HCT116 (cell line): ENCODE measurements at regions not wholly inside any gene's neighbourhood (a gene's known extent, or its start where the extent isn't known, plus 50 kb on each side); places are given as distances from the start of the nearest gene placed in this dataset.

Experiments used
- ATAC-seq: fragments of 200-7000 bp; cut with Tn5 transposase; 2 replicates; pipeline ENCODE4 v1.9.1; 2020; ENCODE audit warnings: mild to moderate bottlenecking, moderate library complexity
- BruUV-seq: library from RNA; stranded (reverse); fragments of 400-500 nt; replicated peaks from 2 replicates; lab custom pipeline; 2021; lab: Mats Ljungman, UMichigan
- CTCF ChIA-PET: fragments of 300-600 bp; sonication (Branson Sonifier 250); formaldehyde crosslinking; loops from one replicate; lab custom pipeline; 2021; ENCODE audit warnings: antibody characterized with exemption; lab: Charles Lee
- POLR2A ChIA-PET: fragments of 300-600, 350-600 bp; sonication (Branson Sonifier 250); formaldehyde crosslinking; loops from one replicate; lab custom pipeline; 2021; ENCODE audit warnings: antibody characterized with exemption; lab: Charles Lee
- RAD21 ChIA-PET, 2 experiments: fragments of 300-600 bp; sonication (Branson Sonifier 250); formaldehyde crosslinking; loops; one replicate each; lab custom pipeline; 2023; ENCODE audit warnings: low total read pairs in 2 of 2; ENCODE audit not compliant: uncharacterized antibody in 2 of 2, unreplicated experiment in 2 of 2, low non-redundant PET in 1 of 2; lab: Charles Lee
- DNase-seq: peaks from one replicate; pipeline ENCODE4 v3.0.0-alpha.2; 2010; ENCODE audit warnings: low read depth, low spot score
- H2AFZ ChIP-seq: fragments of 200-600 bp; shearing (Covaris generic), sonication (generic); 2 replicates; pipeline ENCODE4 v1.6.1; 2017; ENCODE audit warnings: low read depth, mixed run types, mixed read lengths, antibody characterized with exemption, low read length; ENCODE audit not compliant: poor library complexity, severe bottlenecking
- H3K27ac ChIP-seq: 2 replicates; pipeline ENCODE4 v1.5.1; 2012; ENCODE audit warnings: low read depth, low read length
- H3K27me3 ChIP-seq: fragments of 200-600 bp; sonication (generic); 2 replicates; pipeline ENCODE4 v1.6.1; 2016; ENCODE audit warnings: mixed run types, low read length, mixed read lengths; ENCODE audit not compliant: insufficient read depth
- H3K36me3 ChIP-seq, 2 experiments: fragments of 200-500 bp in 1 of 2; fragments of 200-600 bp in 1 of 2; sonication (Bioruptor generic) in 1 of 2; sonication (generic) in 1 of 2; 2 replicates each; pipeline versions ENCODE4 v1.5.1 to v1.6.1; 2014 to 2016; ENCODE audit warnings: low read length in 2 of 2, inconsistent platforms in 1 of 2, mixed read lengths in 1 of 2, mixed run types in 1 of 2; ENCODE audit not compliant: insufficient read depth in 2 of 2, control insufficient read depth in 1 of 2
- H3K4me1 ChIP-seq, 2 experiments: fragments of 200-600 bp in 1 of 2; sonication (generic) in 1 of 2; 2 replicates each; pipeline versions ENCODE4 v1.5.1 to v1.6.1; 2012 to 2017; ENCODE audit warnings: low read length in 2 of 2, inconsistent platforms in 1 of 2, mild to moderate bottlenecking in 1 of 2, mixed read lengths in 1 of 2, mixed run types in 1 of 2, moderate library complexity in 1 of 2; ENCODE audit not compliant: insufficient read depth in 2 of 2, control insufficient read depth in 1 of 2
- H3K4me2 ChIP-seq: fragments of 200-600 bp; sonication (generic); 2 replicates; pipeline ENCODE4 v1.6.1; 2017; ENCODE audit warnings: mixed run types, low read length, mixed read lengths
- H3K4me3 ChIP-seq, 2 experiments: fragments of 200-600 bp in 1 of 2; sonication (generic) in 1 of 2; replicated peaks in 1 of 2; 2 replicates each; pipeline ENCODE4 v1.5.1; 2011 to 2016; ENCODE audit warnings: low read length in 2 of 2, control low read depth in 1 of 2, low read depth in 1 of 2, mild to moderate bottlenecking in 1 of 2, mixed read lengths in 1 of 2, mixed run types in 1 of 2
- H3K79me2 ChIP-seq: fragments of 200-600 bp; sonication (generic); 2 replicates; pipeline ENCODE4 v1.6.1; 2017; ENCODE audit warnings: mild to moderate bottlenecking, mixed run types, low read length, moderate library complexity, mixed read lengths; ENCODE audit not compliant: insufficient read depth
- H3K9ac ChIP-seq: fragments of 200-600 bp; sonication (generic); 2 replicates; pipeline ENCODE4 v1.6.1; 2016; ENCODE audit warnings: low read length, mixed read lengths
- H3K9me2 ChIP-seq: fragments of 200-600 bp; sonication (generic), shearing (Covaris generic); 2 replicates; pipeline ENCODE4 v1.6.1; 2017; ENCODE audit warnings: mixed run types, mild to moderate bottlenecking, moderate library complexity; ENCODE audit not compliant: insufficient read depth
- H3K9me3 ChIP-seq, 2 experiments: fragments of 200-500 bp in 1 of 2; fragments of 200-600 bp in 1 of 2; sonication (Bioruptor generic) in 1 of 2; sonication (generic) in 1 of 2; 2 replicates each; pipeline ENCODE4 v1.6.1; 2014 to 2017; ENCODE audit warnings: low read length in 2 of 2, mixed read lengths in 2 of 2, inconsistent platforms in 1 of 2, low read depth in 1 of 2, mild to moderate bottlenecking in 1 of 2, mixed run types in 1 of 2, moderate library complexity in 1 of 2; ENCODE audit not compliant: control insufficient read depth in 1 of 2, insufficient read depth in 1 of 2
- H4K20me1 ChIP-seq: fragments of 200-600 bp; sonication (generic), shearing (Covaris generic); 2 replicates; pipeline ENCODE4 v1.6.1; 2017; ENCODE audit warnings: mixed run types, mild to moderate bottlenecking, moderate library complexity; ENCODE audit not compliant: insufficient read depth
- CBX3 ChIP-seq: IDR thresholded peaks from 2 replicates; pipeline ENCODE4 v1.6.1; 2012; ENCODE audit warnings: low read depth
- CEBPB ChIP-seq: IDR thresholded peaks from 2 replicates; pipeline ENCODE4 v1.6.1; 2012; ENCODE audit warnings: low read depth
- CTCF ChIP-seq, 3 experiments: fragments of 200-600 bp in 1 of 3; sonication (generic) in 1 of 3; IDR thresholded peaks in 2 of 3; conservative IDR thresholded peaks in 1 of 3; 2 replicates each; pipeline ENCODE4 v1.5.1; 2012 to 2017; ENCODE audit warnings: low read depth in 2 of 3, low read length in 2 of 3, antibody characterized with exemption in 1 of 3, borderline replicate concordance in 1 of 3, control low read depth in 1 of 3, mild to moderate bottlenecking in 1 of 3, mixed read lengths in 1 of 3, mixed run types in 1 of 3, moderate library complexity in 1 of 3; ENCODE audit not compliant: insufficient read depth in 1 of 3
- EGR1 ChIP-seq: IDR thresholded peaks from 2 replicates; pipeline ENCODE4 v1.6.1; 2012; ENCODE audit warnings: low read depth
- ELF1 ChIP-seq: IDR thresholded peaks from 2 replicates; pipeline ENCODE4 v1.6.1; 2012; ENCODE audit warnings: low read depth, borderline replicate concordance
- EZH2 ChIP-seq: fragments of 200-600 bp; sonication (generic); IDR thresholded peaks from 2 replicates; pipeline ENCODE4 v1.6.1; 2017; ENCODE audit warnings: antibody characterized with exemption, mixed run types
- EZH2phosphoT487 ChIP-seq: fragments of 200-600 bp; IDR thresholded peaks from 2 replicates; pipeline ENCODE4 v1.6.1; 2018; ENCODE audit warnings: antibody characterized with exemption, borderline replicate concordance
- FOSL1 ChIP-seq: IDR thresholded peaks from 2 replicates; pipeline ENCODE4 v1.6.1; 2012; ENCODE audit warnings: low read depth
- POLR2A ChIP-seq: IDR thresholded peaks from 2 replicates; pipeline ENCODE4 v1.7.0; 2011; ENCODE audit warnings: borderline replicate concordance; ENCODE audit not compliant: insufficient read depth, insufficient read length; ENCODE audit errors: extremely low read depth
- POLR2AphosphoS5 ChIP-seq: IDR thresholded peaks from 2 replicates; pipeline ENCODE4 v1.6.1; 2011; ENCODE audit warnings: mild to moderate bottlenecking, low read depth, low read length, moderate library complexity
- REST ChIP-seq: IDR thresholded peaks from 2 replicates; pipeline ENCODE4 v1.6.1; 2012; ENCODE audit warnings: low read depth
- SIN3A ChIP-seq: IDR thresholded peaks from 2 replicates; pipeline ENCODE4 v1.6.1; 2012; ENCODE audit warnings: low read depth
- SRF ChIP-seq: IDR thresholded peaks from 2 replicates; pipeline ENCODE4 v1.6.1; 2012; ENCODE audit warnings: low read depth
- TCF7L2 ChIP-seq: IDR thresholded peaks from 2 replicates; pipeline ENCODE4 v1.7.0; 2011; ENCODE audit warnings: borderline replicate concordance, inconsistent platforms; ENCODE audit not compliant: insufficient read depth, insufficient read length; ENCODE audit errors: extremely low read depth
- ZFX ChIP-seq: fragments of 450-650 bp; IDR thresholded peaks from 2 replicates; pipeline ENCODE4 v1.6.1; 2017
- intact Hi-C: fragments of 100-400 bp; cut with micrococcal nuclease; formaldehyde crosslinking; loops from 2 replicates; pipeline ENCODE4 v1.10.0; 2022
- TF ChIP-seq, protein P1 (sequence below): IDR thresholded peaks from 2 replicates; pipeline ENCODE4 v1.6.1; 2012

DNA sequence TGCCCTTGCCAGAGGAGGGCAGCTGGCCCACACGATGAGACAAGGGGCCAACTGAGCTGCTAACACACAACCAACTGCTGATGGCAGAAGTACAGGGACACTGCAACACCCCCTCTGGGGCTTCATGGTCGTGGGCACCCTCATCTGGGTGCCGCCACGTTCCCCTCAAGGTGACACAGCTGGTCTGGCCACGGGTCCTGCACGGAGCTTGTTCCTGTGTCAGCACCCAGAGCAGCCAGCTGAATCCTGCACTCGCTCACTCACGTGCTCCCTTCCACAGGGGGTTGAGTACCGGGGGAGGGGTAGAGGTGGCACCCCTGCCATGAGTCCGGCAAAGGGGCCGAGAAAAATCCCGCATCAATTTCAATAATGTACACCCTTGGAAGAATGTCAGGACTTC, 1319.1 kb downstream of the REEP3 start (continued):
- TF ChIP-seq REST: no peak
- TF ChIP-seq FOSL1: no peak
- TF ChIP-seq, protein P1, sequence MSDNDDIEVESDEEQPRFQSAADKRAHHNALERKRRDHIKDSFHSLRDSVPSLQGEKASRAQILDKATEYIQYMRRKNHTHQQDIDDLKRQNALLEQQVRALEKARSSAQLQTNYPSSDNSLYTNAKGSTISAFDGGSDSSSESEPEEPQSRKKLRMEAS: no peak
- TF ChIP-seq POLR2A: no peak
- no peak for TF ChIP-seq EZH2phosphoT487
- TF ChIP-seq EZH2: no peak
- no peak for TF ChIP-seq POLR2AphosphoS5
- TF ChIP-seq ZFX: no peak
- no peak for TF ChIP-seq CBX3
- TF ChIP-seq, all 23 proteins: peak for 0

DNA sequence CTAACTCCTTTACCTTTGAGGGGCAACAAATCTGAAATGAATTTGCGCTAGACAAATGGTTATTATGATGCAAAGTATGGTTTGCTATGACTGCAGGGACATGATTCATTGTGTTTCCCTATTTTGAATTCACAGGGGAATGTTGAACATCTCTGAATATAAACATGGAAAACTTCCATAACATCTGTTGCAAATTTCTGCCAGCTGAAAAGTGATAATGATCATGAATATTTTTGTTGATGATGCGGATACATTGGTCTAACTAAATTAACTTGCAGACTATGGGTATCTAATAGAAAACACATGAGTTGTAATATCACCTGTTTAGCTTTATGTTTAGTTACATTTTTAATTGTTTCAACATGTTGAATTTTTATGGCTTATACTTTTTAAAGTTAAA, 1325.5 kb downstream of the REEP3 start:
- no peaks in the 10 kb centered on the region for H3K4me1 ChIP-seq
- H3K79me2 ChIP-seq: no peaks in the 10 kb centered on the region
- RAD21 ChIA-PET: no interaction called here
- no peak overlapping the region for H3K27ac ChIP-seq
- TF ChIP-seq EGR1: no peak
- TF ChIP-seq POLR2AphosphoS5: no peak
- no peak for TF ChIP-seq CEBPB
- TF ChIP-seq, protein P1: no peak
- no peak for TF ChIP-seq CBX3
- no peak for TF ChIP-seq ZFX
- TF ChIP-seq CTCF (IDR thresholded peaks at IDR 0.05 in 2 of 3, conservative IDR thresholded peaks at IDR 0.05 in 1 of 3; ENCODE audit: borderline replicate concordance in 1 of 3, insufficient read depth in 1 of 3, low read depth in 2 of 3, low read length in 2 of 3): no peak
- TF ChIP-seq ELF1: no peak
- TF ChIP-seq REST: no peak
- no peak for TF ChIP-seq EZH2
- no peak for TF ChIP-seq SIN3A
- no peak for TF ChIP-seq TCF7L2
- TF ChIP-seq FOSL1: no peak
- TF ChIP-seq SRF: no peak
- H4K20me1 ChIP-seq: no peaks in the 10 kb centered on the region
- no peak for ATAC-seq
- no peak overlapping the region for H3K4me3 ChIP-seq
- H3K9me2 ChIP-seq: no peaks in the 10 kb centered on the region
- no peak overlapping the region for H3K4me2 ChIP-seq
- H3K36me3 ChIP-seq: no peaks in the 10 kb centered on the region
- no peak overlapping the region for H3K9ac ChIP-seq
- no peaks in the 10 kb centered on the region for H3K9me3 ChIP-seq
- no peak for DNase-seq
- H2AFZ ChIP-seq: no peak overlapping the region
- H3K27me3 ChIP-seq: no peaks in the 10 kb centered on the region
- intact Hi-C loops: no loop called here
- CTCF ChIA-PET: no interaction called here
- POLR2A ChIA-PET: no interaction called here
- no TSS peak for BruUV-seq
